GM19043 (cell line): ENCODE measurements at regions not wholly inside any gene's neighbourhood (a gene's known extent, or its start where the extent isn't known, plus 50 kb on each side); places are given as distances from the start of the nearest gene placed in this dataset.
"Not testable (repeated sequence)": the region's sequence is repeated elsewhere in the genome, so short reads cannot be mapped to it uniquely, and the experiment has no call there.

Experiments used
- ATAC-seq: cut with Tn5 transposase; IDR thresholded peaks from one replicate; pipeline ENCODE4 v1.9.1; 2021; ENCODE audit warnings: low read depth; ENCODE audit not compliant: unreplicated experiment

DNA sequence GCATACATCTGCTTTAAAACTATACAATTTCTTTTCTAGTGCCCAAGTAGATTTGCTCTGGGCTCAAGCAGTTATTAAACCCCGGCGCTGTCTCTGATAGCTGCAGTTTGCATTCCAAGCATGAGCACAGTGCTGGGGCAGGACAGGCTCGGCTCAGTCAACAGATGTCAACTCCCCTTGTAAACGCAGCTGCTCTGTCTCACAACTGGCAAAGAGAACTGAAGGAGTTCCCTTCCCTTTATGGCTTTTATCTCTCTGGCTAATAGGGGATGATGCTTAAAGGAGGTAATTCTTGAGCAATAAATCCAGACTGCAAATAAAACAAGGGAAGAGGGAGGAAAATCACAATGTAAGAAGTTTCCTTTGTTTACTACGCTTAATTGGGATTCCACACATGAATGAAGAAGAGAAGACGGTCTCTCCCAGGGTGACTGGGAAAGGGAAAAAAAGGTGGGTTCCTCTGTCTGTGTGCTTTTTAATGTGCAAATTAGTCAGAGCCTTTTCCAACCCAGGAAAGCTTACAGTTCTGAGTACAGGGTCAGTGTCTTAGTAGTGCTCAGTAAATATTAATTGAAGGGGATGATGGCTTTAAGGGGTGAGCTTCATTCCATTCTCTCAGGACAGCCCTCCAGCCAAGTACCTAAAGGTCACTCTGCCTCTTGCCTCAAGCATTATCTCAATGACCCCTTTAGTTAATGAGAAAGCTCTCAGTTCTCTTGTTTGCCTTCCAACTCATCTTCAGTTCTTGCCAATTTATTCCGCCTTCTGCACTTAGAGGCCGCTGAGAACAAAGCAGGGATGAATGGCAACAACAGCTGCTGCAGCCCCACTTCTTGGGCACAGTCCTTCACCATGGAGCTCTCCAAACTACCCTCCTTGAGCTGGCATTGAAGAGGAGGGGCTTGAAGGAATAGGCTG, 155.7 kb upstream of the JADE1 start:
- no peak for ATAC-seq

DNA sequence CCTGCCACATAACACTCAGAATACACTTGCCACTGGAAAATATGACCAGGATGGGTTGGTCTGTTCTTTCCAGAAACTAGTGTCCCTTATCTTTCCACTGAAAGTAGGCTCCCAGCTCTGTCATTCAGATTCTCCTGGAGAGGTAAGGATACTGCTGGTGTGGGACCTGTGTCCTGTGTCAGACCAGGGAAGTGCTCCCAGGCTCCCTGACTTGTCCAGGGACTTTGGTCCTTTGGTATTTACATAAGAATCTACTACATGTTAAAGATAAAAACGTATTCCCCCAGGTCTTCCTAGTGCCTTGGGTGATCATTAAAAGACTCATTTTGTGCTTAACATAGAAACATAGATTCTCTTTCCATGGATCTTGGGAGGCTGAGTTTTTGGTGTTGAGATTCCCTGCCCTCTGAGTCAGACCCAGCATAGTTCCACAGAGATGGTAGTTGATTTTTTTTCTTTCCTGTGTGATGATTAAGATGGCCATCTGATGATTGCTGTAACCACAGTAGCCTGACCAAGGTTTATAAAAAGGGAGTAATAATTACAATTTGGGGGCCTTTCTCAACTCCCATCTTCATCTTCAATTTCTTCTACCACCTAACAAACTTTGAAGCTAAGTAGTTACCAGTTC, 159.8 kb upstream of the JADE1 start:
- no peak for ATAC-seq

DNA sequence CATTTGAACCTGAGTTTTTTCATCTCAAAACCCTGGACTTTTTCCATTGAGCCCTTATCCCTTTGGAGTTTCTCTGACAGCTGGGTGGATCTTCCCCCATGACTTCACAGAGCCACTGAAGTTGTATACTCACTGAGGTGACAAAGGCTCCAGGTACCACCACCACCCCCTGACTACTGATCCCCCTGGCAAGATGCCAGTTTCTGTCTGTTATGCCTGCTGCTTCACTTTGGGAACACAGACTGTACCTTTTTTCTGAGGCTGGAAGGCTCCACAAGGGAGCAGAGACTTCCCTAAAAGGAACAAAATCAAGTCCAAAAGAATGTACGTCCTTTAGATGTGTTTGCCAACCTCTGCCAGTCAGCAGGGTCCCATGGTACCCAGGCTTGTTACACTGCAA, 160.3 kb upstream of the JADE1 start:
- ATAC-seq = no peak

DNA sequence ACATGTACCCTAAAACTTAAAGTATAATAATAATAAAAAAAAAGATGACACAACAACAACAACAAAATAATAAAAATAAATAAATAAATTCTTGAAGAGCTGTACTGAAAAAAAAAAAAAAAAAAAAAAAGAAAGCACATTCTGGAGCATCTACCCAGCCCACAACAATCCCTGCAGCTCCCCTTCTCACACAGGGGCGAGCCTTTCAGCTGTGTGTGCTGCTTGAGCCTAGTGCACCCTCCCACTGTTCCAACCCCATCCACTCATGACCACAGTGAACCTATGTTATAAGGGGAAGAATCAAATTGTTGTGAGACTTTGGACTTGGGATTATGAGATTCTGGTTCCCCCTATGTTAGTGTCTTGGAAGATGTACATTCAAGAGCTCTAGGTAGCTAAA, 161.5 kb upstream of the JADE1 start:
- no peak for ATAC-seq

DNA sequence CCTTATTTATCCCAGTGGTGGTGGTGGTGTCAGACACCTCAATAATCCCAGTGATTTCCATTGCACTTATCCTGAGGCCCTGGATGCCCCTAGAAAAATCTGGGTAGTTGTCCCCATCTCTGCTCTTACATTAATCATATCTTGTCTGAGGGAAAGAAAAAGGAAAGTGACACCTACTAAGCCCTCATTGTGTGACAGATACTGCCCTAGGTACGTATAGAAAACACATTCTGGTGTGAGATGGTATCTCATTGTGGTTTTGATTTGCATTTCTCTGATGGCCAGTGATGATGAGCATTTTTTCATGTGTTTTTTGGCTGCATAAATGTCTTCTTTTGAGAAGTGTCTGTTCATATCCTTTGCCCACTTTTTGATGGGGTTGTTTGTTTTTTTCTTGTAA, 162.6 kb upstream of the JADE1 start:
- ATAC-seq = not testable (repeated sequence)

DNA sequence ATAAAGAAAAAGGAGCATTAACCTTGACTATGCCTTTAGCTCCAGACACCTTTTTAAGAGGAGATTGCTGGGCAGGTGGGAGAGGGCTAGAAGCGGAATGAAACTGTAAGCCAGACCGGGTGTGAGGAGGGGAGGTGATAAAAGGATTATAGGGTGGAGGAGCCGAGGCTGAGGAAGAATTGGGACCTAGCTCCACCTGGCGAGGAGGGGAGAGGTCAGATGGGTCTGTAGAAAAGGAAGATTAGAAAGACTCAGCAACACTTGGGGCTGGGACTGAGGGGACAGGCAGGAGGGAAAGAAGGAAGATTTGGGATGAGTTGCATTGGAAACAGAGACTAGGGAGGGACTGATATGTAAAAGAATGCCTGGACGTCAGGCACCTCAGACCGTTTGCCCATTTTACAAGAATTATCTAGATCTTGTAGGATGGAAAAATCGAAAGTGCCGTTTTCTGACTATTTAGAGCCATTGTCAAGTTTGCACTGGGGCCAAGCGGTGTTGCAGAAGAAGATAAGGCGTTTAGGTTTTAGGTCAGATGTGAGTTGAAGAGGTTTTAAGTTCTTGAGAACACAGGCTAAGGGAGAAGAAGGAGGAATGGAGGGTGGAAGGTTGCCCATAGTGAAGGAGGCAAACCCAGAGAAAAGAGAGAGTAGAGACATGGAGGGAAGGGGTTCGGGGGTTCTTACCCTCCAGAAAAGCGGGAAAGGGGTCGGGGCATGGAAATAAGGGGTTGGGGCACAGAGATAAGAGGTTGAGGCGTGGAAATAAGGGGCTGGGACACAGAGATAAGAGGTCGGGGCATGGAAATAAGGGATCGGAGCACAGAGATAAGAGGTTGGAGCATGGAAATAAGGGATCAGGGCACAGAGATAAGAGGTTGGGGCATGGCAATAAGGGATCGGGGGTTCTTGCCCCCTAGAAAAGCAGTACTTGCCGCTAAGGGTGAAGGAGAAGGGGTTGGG, 164.5 kb upstream of the JADE1 start:
- ATAC-seq = not testable (repeated sequence)

DNA sequence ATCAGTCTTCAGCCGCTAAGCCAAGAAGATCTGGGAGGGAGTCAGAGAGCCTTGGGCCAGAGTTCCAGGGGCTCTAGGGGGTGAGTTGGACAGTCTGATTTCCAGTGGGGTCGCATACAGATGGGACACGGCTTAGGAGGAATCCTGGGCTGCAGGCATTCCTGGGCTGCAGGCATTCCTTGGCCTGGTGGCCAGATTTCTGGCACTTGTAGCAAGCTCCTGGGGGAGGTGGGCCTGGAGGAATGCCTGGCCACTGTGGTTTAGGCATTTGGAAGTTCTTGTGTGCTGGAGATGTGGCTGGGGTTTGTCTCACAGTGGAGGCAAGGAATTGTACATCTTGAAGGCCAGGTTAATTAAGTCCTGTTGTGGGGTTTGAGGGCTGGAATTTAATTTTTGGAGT, 165.4 kb upstream of the JADE1 start:
- not testable (repeated sequence) for ATAC-seq

DNA sequence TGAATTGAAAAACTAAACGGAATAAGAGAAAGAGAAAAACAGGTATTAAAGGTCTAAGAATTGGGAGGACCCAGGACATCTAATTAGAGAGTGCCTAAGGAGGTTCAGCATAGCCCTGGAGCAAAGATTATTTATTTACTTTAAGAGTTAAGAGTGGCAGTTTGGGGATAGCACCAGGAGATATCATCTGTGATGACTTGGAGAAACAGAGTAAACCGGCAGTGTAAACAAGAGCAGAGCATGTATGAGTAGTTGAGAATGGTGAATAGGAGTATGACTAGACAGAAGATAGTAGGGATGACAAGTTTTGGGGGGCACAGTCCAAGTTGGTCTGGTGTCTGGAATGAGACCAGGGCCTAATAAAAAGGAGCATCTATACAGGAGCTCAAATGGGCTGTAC, 167.9 kb upstream of the JADE1 start:
- not testable (repeated sequence) for ATAC-seq

DNA sequence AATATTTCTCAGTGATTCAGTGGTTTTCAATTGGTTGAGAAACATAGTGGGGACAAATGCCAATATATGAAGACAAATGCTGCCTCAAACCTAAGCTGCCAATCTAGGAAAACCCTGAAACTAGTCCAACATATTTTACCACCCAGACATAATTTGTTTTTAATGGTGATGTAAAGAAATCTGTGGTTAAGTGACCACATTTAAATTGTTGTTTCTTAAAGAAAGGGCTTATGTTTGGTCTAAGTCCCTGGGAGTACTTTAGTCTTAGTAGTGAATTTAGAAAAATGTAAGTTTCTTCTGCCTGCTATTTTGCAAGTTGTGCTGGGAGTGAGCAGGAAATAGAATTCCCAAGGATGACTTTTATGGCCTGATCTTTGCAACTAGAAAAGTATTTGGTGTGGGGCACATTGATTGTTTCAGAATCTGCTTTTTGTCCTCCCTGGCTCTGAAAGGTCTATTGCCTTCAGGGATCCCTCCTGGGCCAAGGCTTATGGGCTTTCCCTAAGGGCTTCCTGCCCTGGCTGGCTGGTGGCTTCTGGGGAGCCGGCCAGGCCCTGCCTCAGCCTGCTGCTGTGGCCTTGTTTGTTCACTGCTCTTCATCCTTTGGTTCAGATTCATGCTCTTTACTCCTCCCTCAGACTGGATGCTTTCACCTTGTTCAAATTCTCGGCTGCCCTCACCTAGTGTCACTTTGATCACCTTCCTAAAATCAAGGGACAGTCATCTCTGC, 169.8 kb upstream of the JADE1 start:
- ATAC-seq = no peak

DNA sequence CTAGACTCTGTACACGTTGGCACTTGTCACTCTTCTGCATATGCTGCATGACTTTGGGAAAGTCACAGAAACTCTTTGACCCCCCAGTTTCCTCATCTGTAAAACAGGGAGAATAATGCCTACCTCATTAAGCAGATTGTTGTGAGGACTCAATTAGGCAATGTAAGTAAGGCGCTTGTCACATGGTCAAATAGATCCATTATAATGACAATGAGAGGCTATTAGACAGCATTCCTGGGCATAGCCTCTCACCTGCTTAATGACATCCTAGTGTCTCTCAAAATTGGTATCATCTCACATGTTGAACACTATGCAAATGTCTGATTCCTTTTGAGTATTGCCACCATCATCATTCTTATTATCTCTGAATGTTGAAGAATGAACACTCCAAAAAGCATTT, 172.6 kb upstream of the JADE1 start:
- ATAC-seq = no peak

DNA sequence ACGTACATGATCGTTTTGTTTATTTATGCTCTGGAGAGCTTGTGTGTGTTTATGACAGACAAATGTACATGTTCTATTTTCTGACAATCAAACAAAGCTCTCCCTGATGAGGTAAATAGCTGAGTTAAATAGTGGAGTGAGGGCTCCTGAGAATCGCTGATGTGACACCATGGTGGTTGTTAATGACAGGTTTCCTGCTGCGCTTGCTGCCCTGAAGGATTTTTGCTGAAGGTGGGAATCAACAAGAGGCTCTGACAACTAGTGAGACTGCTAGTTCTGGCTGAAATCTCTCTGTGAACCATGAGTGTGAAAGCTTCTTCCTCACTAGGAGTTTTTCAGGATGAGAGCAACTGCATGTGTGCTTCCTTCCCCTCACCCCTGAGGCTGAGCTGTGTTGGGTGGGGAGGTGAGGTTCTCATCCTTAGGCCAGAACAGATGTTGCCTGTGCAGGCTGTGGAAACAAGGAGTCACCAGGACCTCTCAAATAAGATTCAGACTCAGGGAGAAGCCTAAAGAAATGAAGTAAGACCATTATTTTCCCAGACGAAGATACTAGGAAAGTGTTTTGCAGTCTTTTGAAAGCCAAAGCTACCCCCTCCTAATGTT, 173.4 kb upstream of the JADE1 start:
- ATAC-seq = no peak

DNA sequence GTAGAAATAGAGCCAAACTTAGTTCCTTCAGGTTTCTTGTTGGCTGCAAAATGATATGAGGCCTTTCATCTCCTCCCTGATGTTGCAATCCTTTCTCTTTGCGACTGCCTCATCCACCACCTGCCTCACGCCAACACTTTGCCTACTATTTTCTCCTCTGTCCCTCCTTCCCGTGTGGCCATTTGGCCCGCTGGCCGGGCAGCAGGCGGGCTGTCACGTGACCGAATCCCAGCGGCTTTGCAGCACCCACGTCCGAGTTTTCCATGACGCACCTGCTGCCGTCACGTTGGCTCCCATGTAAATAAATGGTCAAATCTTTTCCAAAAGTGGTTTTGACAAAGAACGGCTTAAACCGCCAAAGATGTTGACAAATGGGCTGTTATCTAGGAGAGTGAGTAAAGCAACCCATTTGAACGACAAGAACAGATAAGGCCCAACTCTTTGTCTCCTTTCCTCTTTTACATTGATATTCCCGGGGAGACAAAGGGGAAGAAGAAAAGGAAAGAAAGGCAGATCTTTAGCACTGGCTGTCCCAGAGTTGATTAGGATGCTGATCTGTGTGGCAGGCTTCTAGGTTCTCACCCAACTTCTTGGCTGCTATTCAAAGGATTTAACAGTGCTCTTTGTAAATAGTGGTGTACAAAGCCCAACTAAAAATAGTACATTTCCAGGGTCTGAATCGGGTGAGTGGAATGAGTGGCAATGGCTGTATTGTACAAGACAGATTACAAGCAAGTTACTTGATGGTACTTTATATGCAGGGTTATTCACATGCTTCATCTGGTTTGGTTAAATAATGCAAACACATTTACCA, 174.2 kb upstream of the JADE1 start:
- no peak for ATAC-seq

DNA sequence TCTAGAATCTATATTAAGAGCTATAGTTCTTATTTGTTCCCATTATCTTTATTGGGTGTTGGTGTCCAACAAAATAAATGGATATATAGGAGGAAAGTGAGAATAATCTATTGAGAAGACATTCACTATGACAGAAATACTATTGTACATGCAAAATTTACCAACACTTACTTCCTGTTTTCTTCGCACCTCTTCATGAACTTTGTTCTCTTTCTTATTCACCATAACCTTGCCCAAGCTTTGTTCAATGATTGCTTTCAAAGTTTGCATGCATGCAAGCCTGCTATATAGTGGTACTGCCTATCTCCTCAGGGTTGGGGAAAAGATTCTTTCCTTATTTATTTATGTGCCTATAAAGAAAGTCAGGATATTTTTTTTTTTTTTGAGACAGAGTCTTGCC, 176.4 kb upstream of the JADE1 start:
- ATAC-seq = no peak

DNA sequence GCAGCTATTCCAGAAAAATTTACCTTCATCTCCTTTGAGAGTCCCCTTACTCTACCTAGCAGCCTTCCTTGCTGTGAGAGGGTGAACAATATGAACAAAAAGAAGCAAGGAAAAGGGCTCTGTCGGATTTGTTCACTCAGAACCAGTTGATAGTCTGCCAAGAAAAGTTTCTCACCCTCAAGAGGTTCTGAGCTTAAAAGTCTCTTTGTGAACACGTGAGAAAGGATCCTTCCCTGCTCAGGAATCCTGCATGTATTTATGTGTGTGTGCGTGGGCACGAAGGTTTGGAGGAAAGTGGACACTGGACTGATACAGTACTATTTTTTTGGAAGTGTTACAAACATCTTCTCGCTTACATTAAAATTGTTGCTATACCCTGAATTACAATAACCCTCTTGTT, 178.6 kb upstream of the JADE1 start:
- no peak for ATAC-seq

DNA sequence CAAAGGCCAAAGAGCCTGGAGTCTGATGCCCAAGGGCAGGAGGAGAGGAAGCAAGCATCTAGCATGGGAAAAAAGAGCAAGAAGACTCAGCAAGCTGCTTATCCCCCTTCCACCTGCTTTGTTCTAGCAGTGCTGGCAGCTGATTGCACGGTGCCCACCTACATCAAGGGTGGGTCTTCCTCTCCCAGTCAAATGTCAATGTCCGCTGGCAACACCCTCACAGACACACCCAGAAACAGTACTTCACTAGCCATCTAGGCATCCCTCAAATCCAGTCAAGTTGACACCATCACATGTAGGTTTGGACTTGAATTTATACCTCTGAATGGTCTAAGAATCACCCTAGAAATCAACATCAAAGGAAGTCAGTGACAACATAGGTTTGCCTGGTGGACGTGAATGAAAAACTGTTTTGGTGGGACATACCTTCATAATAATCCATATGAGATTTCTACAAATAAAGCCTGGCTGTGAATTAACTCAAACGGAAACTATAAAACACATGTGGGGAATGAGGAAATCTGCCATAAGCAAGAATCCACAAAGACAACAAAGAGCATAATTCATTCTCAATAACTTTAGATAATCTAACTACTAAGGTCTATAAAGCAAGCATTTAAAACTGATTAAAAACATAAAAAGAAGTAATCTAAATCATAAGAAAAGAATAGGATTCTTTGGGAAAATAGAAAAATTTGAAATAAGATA, 185.8 kb upstream of the JADE1 start:
- no peak for ATAC-seq

DNA sequence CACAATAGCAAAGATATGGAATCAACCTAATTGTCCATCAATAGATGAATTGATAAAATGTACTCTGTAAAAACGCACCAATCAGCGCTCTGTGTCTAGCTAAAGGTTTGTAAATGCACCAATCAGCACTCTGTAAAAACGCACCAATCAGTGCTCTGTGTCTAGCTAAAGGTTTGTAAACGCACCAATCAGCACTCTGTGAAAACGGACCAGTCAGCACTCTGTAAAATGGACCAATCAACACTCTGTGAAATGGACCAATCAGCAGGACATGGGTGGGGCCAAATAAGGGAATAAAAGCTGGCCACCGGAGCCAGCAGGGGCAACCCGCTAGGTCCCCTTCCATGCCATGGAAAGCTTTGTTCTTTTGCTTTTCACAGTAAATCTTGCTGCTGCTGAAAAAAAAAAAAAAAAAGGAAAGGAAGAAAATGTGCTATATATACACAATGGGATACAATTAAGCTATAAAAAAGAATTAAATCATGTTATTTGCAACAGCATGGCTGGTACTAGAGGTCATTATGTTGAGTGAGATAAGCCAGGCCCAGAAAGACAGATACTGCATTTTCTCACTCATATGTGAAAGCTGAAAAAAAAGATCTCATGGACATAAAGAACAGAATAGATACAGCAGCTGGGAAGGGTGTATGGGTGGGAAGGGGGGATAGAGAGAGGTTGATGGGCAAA, 189.1 kb upstream of the JADE1 start:
- ATAC-seq = not testable (repeated sequence)

DNA sequence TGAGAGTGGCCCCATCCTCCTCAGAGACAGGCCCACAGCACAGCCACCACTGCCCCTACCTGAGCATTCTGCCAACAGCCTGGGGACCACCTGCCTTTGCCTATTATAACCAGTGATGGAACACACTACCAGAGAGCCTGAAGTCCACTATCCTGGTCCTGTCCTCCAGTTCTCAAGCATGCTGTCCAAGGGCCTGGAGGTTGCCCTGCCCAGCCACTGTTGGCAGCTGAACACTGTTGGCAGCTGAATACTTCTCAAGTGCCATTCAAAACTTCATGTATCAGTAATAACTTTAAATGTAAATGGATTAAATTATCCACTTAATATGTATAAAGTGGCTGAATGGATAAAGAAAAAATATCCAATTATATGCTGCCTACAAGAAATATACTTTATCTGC, 194.3 kb upstream of the JADE1 start:
- ATAC-seq = no peak

DNA sequence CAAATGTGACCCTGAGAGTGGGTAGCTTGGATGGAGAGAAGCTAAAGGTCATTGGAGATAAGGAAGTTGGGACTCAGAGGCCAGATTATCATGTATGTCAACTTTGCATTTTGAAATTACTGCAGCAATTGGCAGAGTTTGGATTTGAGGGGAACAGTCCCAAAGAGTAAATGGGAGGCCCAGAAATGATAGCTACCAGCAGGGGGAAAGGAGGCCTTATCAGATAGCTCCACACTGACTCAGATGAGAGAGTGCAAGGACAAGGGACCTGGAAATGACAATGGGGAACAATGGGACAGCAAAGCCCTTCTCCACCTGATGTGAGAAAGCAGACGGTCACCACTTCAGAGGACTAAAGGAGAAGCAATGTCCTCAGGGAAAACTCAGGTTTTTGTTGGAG, 201.5 kb upstream of the JADE1 start:
- ATAC-seq = no peak
